Germinal center (tissue), 1 donor: ENCODE measurements at regions not wholly inside any gene's neighbourhood (a gene's known extent, or its start where the extent isn't known, plus 50 kb on each side); places are given as distances from the start of the nearest gene placed in this dataset.
"Not testable (repeated sequence)": the region's sequence is repeated elsewhere in the genome, so short reads cannot be mapped to it uniquely, and the experiment has no call there.

Experiments
- DNase-seq: peaks from one replicate; pipeline ENCODE4 v3.0.0; 2012; ENCODE audit warnings: mixed read lengths, low spot score

DNA sequence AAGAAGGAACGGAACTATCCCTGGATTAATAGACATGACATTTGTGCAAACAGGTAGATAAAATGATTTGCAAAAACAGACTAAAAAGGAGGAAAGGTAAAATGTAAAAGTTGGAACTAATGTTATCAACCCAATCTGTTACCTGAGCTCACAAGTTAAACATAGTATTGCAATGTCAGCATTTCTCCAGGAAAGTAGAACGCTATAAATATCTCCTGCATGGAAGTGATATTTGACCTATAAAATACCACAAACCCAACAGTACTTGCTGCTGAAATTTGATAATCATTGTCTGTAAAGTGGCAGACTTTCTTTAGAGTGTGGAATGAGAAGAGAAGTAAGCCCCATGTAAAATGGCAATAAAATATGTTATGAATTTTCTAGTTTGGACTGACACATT is 1435.7 kb downstream of the LRFN5 start:
- DNase-seq, result no peak

DNA sequence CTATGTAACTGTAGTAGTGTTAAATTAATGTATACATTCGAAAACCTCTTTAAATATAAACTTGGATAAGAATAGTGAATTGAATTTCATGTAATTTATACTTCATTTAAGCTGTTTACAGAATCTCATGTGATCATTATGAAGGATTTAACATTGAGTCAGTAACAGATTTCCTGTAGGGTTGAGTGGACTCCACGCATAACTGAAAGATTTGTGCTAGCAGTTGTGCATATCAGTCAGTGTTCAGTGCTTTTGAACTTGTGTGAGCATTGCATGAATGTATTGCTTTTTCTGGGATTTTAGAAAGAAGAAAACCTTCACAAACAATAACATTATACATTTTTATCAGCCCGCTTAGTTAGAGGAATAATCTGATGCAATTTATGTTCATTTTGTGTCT is 1435.3 kb downstream of the LRFN5 start:
- no peak for DNase-seq

DNA sequence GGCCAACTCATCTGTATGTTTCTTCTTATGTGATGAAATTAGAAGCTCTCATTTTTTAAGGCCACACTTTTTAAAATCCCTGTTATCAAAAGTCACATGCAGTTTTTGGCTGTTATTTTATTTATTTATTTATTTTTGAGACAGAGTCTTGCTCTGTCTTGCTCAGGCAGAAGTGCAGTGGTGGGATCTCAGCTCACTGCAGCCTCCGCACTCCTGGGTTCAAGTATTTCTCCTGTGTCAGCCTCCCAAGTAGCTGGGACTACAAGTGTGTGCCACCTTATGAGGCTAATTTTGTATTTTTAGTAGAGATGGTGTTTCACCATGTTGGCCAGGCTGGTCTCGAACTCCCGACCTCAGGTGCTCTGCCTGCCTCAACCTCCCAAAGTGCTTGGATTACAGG is 1434.5 kb downstream of the LRFN5 start:
- no peak for DNase-seq

DNA sequence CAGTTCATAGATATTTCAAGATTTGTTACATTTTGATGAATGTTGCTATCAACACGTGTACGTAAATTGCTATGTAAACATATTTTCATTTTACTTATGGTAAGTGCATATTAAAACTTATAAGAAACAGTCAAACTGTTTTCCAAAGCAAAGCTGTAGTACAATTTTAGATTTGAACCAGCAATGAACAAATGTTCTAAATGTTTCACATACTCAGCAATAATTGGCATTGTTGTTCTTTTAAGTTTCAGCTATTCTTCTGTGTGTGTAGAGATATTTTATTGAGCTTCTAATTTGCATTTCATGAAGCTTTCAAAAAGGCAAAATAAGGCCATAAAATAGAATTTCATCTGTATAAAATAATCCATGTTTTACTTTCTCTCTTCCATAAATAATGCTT is 1433.2 kb downstream of the LRFN5 start:
- no peak for DNase-seq

DNA sequence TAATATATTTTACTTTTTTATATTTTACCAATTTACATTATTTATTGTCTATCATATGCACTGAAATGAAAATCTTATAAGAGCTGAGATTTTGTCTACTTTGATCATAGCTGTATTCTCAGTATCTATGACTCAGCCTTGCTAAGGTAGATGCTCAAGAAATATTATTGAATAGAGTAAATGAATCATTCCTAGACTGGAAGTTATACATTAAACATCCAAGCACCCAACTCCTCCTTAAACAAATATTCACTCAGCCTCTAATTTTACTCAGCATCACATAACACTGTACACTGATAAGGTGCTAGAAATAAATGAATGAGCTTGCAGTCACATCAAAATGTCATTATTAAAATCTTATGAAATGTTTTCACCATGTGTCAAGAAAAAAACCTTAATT is 1424.9 kb downstream of the LRFN5 start:
- no peak for DNase-seq

DNA sequence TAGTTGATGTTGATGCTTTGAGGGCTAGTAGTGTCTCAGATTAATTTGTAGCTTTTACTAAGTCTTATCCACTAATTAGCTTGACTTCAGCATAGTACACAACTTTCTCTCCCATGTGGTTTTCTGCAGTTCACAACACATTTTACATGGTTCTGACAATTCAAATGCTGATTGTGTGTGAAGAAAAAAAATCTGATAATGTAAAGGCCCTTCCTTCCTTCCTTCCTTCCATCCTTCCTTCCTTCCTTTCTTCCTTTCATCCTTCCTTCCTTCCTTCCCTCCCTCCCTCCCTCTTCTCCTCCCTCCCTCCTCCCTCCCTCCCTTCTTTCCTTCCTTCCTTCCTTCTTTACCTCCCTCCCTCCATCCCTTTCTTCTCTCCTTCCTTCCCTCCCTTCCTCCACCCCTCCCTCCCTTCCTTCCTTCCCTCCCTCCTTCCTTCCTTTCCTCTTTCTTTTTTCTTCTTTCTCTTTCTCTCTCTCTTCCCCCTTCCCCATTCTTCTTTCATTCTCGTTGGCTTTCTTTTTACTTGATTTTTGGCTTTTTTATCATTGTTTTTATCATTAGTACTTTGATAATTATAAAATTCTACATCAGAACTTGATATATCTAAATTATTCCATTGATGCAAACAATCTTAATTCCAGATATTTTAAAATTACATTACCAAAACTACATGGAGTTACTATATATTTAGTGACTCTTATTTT is 1415.6 kb downstream of the LRFN5 start:
- no peak for DNase-seq

DNA sequence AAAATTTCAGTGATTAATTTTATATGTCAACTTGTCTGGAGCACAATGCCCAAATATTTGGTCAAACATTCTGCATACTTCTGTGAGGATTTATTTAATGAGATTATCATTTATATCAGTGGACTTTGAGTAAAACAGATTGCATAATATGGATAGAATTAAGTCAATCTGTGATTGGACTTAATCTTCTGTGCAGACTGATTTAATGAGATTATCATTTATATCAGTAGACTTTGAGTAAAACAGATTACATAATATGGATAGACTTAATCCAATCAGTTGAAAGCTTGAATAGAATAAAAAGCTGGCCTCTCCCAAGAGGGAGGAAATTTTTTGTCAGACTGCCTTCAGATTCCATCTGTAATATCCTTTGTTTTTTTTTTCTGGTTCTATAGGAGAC is 1413.2 kb downstream of the LRFN5 start:
- no peak for DNase-seq

DNA sequence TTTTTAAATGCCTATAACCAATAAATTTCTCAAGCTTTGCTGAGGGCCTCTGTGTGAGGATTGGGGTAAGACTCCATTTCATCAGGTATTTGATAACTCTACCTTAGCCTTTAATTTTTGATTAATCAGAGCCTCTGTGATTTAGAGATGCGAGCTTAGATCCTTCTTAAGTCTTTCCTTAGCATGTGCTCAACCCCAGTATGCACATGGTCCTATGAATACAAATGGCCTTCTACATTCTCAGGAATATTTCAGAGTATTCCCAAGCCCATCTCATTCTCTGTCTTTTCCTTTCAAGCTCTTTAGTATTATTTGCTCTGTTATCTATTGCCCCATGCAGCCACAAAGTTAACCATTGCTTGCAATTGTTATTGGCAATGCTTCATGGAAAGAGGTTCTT is 1407.7 kb downstream of the LRFN5 start:
- no peak for DNase-seq

DNA sequence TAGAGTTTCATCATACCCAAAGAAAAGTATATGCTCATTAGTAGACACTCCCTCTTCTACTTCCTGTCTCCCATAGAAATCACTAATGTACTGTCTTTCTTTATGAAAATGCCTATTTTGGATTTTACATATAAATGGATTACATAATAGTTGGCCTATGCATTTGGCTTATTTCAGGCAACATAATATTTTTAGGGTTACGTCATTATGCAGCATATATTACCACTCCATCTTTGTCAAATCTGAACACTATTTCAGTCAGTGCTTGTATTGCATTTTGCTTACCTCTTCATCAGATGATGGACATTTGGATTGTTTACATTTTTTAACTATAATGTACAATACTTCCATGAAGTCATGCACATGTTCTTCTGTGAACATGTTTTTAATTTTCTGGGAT is 1406.1 kb downstream of the LRFN5 start:
- DNase-seq, result no peak

DNA sequence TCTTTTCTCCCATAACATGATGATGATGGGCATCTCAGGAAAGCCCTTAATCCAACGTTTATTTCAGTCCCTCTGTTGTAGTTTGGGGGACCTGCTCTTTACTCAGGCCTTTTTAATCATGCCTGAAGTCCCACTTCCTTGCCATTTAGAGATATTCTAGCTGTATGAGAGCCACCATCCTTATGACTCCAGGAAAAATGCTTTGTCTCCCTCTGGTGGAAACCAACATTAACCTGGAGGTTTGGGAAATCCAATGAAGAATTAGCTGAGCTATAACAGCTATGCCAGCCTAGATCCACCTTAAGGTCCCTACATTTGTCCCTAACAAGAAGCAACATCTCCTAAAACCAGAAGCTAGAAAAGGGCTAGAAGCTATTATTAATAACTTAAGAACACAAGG is 1399.1 kb downstream of the LRFN5 start:
- DNase-seq, result no peak

DNA sequence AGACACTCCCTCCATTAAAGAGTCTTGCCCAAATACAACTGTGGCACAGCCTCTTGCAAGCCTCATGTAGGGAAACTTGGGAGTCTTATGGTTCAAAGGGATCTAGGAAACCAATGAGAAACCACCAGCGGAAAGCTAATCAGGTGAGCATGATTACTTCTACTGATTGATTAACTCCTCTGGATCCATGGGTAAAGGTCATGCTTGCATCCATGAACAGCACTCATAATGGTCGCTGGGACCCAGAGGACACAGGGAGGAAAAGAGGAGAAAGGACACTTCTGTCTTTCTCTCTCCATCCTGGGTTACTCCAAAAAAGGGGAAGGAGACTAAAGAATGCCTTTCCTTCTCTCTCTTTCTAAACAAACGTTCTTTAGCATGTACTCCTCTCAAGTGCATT is 1397.2 kb downstream of the LRFN5 start:
- no peak for DNase-seq

DNA sequence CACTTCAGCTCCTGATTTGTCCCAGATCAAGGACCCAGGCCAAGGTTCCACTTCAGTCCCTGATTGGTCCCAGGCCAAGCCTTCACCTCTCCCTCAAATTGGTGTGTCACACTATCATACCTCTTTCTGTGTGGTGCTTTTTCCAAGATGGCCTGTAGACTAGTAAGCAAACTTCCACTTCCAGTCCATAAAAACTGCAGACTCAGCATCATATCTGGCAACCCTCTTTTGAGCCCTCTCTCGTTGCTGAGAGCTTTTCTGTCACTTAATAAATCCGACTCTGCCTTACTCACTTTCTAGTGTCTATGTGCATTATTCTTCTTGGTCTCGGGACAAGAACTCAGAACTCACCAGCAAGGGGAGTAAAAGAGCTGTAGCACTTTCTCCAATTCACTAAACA is 1395.1 kb downstream of the LRFN5 start:
- DNase-seq, result no peak

DNA sequence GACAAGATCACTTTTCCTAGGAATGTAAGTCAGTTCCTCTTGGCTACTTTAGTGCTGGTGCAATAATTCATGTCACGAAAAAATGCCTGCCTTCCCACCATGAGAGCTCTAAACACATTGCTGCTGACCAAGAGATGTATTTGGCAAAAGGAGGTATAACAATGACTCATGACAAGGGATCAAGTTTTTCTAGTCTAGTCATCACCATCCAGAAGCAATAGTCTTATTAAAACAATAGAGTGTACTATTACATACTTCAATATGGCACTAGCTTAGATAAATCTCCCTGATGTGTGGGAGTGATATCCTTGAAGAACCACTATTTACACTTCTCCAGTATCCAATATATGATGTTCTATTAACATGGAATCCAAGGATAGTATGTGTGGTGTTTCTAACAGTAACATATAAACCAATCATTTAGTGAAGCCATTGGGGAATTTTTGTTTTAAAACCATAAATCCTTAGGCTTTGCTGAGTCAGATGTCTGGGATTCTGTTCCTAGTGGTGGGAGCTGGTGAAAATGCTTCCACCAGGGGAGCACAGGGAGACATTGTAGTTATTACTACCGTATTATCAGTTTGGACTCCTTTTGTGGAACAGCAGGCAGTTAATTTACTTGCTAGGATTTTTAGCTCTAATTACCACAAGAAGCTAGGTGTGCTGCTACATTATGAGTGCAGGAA is 1387.5 kb downstream of the LRFN5 start:
- no peak for DNase-seq

DNA sequence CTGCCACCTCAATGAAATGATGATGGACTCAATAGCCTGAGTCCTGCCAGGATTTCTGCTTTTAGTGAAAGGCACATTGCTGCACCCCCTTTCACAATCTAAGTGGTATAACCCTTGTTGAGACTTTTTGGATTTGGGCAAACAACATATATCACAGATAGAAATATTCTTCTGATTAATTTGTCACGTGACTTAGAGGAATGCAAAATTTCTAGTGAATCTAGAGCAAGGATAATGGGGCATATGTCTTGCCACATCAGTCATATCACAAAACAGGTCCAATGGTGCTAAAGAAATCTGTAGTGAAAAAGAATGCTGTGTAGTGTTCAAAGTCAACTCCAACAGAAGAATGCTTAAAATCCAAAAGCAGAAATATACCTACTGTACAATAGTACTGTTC is 1386.3 kb downstream of the LRFN5 start:
- DNase-seq, result no peak

DNA sequence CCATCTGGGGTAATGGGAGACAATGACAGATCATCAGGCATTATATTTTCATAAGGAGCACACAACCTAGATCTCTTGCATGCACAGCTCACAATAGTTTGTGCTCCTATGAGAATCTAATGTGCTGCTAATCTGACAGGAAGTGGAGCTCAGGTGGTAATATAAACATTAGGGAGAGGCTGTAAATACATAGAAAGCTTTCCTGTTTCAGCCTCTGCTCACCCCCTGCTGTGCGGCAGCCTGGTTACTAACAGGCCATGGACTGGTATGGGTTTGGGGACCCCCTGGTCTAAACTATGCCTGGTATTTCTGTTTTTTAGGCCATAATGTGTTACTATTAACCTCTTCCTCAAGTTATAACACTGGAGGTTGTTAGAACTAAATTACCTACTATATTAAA is 1373.7 kb downstream of the LRFN5 start:
- no peak for DNase-seq

DNA sequence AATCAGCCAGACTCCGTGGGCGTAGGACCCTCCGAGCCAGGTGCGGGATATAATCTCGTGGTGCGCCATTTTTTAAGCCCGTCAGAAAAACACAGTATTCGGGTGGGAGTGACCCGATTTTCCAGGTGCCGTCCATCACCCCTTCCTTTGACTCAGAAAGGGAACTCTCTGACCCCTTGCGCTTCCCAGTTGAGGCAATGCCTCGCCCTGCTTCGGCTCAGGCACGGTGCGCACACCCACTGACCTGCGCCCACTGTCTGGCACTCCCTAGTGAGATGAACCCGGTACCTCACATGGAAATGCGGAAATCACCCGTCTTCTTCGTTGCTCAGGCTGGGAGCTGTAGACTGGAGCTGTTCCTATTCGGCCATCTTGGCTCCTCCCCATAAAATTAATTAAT is 1366.5 kb downstream of the LRFN5 start:
- DNase-seq, result not testable (repeated sequence)

DNA sequence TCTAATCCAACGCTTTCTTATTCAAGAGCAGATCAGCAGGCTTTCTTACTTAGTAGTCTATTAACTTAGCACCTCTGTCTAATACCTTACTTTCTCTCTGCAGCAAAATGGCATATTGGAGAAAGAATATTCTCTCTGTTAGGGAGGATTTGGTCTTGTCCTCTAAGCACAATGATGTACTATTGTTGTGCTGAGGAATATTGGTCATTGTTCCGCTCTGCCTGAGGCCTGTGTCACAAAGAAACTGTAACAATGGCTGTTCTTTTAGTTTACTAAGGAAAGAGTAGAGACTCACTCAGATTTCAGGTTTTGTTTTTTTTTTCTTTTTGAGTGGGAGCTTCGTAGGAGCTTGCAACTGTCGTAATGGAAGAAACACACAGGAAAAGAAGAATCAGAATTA is 1358.8 kb downstream of the LRFN5 start:
- DNase-seq, result no peak

DNA sequence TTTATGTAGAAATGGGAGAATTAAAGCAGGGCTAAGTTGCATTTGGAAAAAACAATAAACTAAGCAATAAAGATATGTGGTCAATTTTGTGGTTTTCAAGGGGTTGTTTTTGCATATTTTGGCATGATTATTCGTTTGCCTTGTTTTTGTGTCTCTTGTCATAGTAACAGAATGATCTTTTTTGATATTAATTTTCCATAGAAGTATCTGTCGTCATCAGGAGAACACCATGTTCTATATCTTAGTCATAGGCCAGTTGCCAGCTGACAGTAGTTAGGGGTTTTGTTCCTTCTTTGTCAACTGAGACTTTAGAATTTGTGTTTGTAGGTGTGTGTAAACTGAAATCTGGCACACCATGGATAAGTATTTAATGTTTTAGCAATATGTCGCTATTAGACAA is 1354.8 kb downstream of the LRFN5 start:
- DNase-seq, result no peak

DNA sequence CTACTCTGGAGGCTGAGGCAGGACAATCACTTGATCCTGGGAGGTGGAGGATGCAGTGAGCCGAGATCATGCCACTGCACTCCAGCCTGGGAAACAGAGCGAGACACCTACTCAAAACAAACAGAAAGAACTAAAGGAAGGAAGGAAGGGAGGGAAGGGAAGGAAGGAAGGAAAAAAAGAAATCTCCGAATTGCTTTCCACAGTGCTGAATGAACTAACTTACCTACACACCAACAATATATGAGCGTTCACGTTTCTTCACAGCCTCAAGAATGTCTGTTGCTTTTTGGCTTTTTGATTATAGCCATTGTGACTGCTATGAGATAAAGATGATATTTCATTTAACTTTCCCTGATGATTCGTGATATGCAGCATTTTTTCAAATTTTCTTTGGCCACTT is 1343.7 kb downstream of the LRFN5 start:
- no peak for DNase-seq

DNA sequence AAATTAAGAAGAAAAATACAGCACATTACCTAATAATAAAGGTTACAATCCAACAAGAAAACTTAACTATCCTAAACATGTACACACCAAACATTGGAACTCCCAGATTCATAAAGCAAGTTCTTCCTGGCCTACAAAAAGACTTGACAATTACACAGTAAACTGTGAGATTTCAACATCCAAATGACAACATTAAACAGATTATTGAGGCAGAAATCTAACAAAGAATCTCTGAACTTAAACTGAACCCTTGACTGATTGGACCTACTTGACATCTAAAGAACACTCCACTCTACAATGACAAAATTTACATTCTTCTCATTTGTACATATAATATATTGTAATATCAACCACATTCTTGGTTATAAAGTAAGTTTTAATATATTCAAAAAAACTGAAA is 1341.3 kb downstream of the LRFN5 start:
- DNase-seq, result no peak

DNA sequence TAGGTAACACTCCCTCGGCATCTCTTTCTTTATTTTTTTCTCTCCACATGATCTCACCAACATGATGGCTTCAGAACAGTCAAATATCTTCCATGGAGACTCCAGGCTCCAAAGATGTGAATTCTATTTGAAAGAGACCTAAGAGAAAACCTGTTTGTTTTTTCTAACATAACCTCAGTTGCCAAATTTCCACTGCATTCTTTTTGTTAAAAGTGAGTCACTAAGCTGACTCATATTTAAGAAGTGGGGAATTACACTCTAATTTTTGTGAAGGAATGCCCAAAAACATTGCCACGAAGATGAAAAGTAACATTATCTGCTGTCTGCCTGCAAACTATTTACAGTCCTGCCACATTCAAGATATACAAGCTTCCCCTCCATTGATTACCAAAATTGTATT is 1337.6 kb downstream of the LRFN5 start:
- DNase-seq, result no peak

DNA sequence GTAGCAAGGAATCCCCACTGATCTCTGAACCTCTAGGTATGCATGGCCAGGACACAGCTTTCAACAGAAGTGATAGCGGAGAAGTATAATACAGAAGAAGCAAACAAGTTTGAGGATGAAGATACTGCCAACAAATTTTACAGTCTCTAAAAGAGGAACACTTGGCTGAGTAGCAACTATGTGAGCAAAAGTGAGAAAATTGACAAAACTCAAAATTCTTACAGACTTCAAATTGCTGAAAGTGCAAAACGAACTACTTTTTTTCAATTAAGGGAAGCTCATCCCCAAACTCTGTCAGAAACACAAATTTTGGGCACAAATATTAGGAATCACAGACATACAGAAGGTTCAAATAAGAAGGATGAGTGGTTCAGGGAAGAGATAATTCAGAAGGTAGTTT is 1324.6 kb downstream of the LRFN5 start:
- DNase-seq, result no peak

DNA sequence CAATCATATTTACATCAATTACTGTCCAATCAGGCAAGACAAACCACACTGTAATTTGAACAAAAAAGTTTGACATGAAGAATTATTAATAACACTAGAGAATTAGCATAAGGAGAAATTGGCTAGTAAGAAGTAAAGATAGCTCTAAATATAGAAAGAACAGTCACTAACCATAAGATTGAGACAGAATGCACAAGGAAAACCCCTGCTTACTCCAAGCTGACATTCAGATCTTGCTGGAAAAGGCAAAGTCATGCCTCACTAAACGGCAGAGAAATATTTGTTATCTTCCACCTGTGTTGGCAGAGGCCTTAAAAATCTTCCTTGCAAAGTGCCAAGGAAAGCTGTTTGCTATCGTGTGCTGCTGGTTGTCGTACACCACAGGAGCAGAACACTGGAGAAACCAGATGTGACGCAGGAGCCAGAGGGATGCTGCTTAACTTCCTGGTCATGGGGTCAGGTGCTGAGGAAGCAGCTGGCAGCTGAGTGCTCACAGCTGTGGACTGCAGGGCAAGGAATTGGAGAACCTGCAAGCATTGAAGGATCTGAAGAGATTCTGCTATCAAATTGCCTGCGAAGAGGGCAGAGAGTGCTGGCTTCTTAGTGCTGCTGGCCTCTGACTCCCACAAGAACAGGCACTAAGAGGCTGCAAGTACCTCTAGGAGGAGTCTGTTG is 1323.3 kb downstream of the LRFN5 start:
- no peak for DNase-seq

DNA sequence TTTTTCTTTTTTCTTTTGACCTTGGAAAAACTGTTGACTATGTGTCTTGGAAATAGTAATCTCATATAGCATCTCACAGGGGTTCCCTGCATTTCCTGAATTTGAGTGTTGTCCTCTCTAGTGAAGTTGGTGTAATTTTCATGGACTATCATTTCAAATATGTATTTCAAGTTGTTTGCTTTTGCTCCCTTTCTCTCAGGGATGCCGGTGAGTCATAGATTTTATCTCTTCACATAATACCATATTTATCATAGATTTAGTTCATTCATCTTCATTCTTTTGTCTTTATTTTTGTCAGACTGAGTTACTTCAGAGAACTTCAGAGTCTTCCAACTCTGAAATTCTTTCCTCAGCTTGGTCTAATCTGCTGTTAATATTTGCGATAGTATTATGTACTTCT is 1320.6 kb downstream of the LRFN5 start:
- DNase-seq, result no peak
